ENCODE measurements at regions not wholly inside any gene's neighbourhood (a gene's known extent, or its start where the extent isn't known, plus 50 kb on each side); places are given as distances from the start of the nearest gene placed in this dataset.

GRCh38 chr5:18000744-18001143, 366.5 kb downstream of the TAF11L14 start:
- Histone ChIP-seq H2AFZ (ENCODE audit: insufficient read depth, low read depth, low read length, poor library complexity, severe bottlenecking) (no peak overlapping the region), H3K4me2 (replicated peaks; ENCODE audit: extremely low read depth, low read length, poor library complexity, severe bottlenecking) (no peak overlapping the region), H3K9me3 (replicated peaks in 1 of 2; ENCODE audit: control insufficient read depth in 1 of 2, insufficient read depth in 1 of 2, low read length in 2 of 2) (no peaks in the 10 kb centered on the region), H3K4me1 (ENCODE audit: control insufficient read depth in 1 of 2, insufficient read depth in 2 of 2, low read length in 2 of 2) (no peaks in the 10 kb centered on the region), H3K4me3 (replicated peaks in 1 of 3; ENCODE audit: low read depth in 2 of 3, low read length in 3 of 3) (no peak overlapping the region), H3K79me2 (ENCODE audit: insufficient read depth, low read length) (no peaks in the 10 kb centered on the region), H4K20me1 (ENCODE audit: insufficient read depth, low read length) (no peaks in the 10 kb centered on the region), H3K9ac (ENCODE audit: insufficient read depth, low read length, poor library complexity, severe bottlenecking) (no peak overlapping the region), H3K36me3 (replicated peaks in 1 of 2; ENCODE audit: control insufficient read depth in 1 of 2, insufficient read depth in 2 of 2, low read length in 2 of 2) (no peaks in the 10 kb centered on the region), H3K27ac (ENCODE audit: low read depth in 1 of 2, low read length in 2 of 2) (no peak overlapping the region), H3K27me3 (ENCODE audit: control insufficient read depth in 2 of 2, insufficient read depth in 2 of 2, low read length in 2 of 2) (no peaks in the 10 kb centered on the region)
- intact Hi-C loops (cut with micrococcal nuclease): no loop called here
- DNase-seq: no peak
- peaks cover 3 to 9% (median 6%) of the 10 kb centered on the region in 7 donors for H3K9me3 Mint-ChIP-seq
- no peaks in the 10 kb centered on the region for H3K36me3 Mint-ChIP-seq
- no peak overlapping the region for H3K4me3 Mint-ChIP-seq
- TF ChIP-seq CTCF (IDR thresholded peaks at IDR 0.05): no peak
- H3K4me1 Mint-ChIP-seq: peaks cover 2% of the 10 kb centered on the region
- peaks cover 0 to 3% (median 1%) of the 10 kb centered on the region in 3 donors for H3K27me3 Mint-ChIP-seq (ENCODE audit: low read depth in 3 of 3)
- WGBS (ENCODE audit: insufficient coverage): 0% methylated on average over 1 of the region's 4 CpGs
- no peak overlapping the region for H3K27ac Mint-ChIP-seq

GRCh38 chr5:18003312-18003711, 369.1 kb downstream of the TAF11L14 start:
- Histone ChIP-seq H3K9me3 (replicated peaks in 1 of 2; ENCODE audit: control insufficient read depth in 1 of 2, insufficient read depth in 1 of 2, low read length in 2 of 2) (peaks cover 0 to 8% of the 10 kb centered on the region in 2 donors), H3K27me3 (ENCODE audit: control insufficient read depth in 2 of 2, insufficient read depth in 2 of 2, low read length in 2 of 2) (no peaks in the 10 kb centered on the region), H3K27ac (ENCODE audit: low read depth in 1 of 2, low read length in 2 of 2) (no peak overlapping the region), H3K4me3 (replicated peaks in 1 of 3; ENCODE audit: low read depth in 2 of 3, low read length in 3 of 3) (no peak overlapping the region), H3K9ac (ENCODE audit: insufficient read depth, low read length, poor library complexity, severe bottlenecking) (no peak overlapping the region), H3K4me1 (ENCODE audit: control insufficient read depth in 1 of 2, insufficient read depth in 2 of 2, low read length in 2 of 2) (no peaks in the 10 kb centered on the region), H2AFZ (ENCODE audit: insufficient read depth, low read depth, low read length, poor library complexity, severe bottlenecking) (no peak overlapping the region), H3K36me3 (replicated peaks in 1 of 2; ENCODE audit: control insufficient read depth in 1 of 2, insufficient read depth in 2 of 2, low read length in 2 of 2) (no peaks in the 10 kb centered on the region), H3K4me2 (replicated peaks; ENCODE audit: extremely low read depth, low read length, poor library complexity, severe bottlenecking) (no peak overlapping the region), H4K20me1 (ENCODE audit: insufficient read depth, low read length) (no peaks in the 10 kb centered on the region), H3K79me2 (ENCODE audit: insufficient read depth, low read length) (no peaks in the 10 kb centered on the region)
- TF ChIP-seq CTCF (IDR thresholded peaks at IDR 0.05): no peak
- Mint-ChIP-seq H3K36me3 (no peaks in the 10 kb centered on the region), H3K4me1 (peaks cover 2% of the 10 kb centered on the region), H3K9me3 (peaks cover 3 to 16% (median 8%) of the 10 kb centered on the region in 7 donors), H3K27me3 (ENCODE audit: low read depth in 3 of 3) (peaks cover 0 to 3% (median 1%) of the 10 kb centered on the region in 3 donors), H3K27ac (no peak overlapping the region), H3K4me3 (no peak overlapping the region)
- DNase-seq: no peak
- intact Hi-C loops (cut with micrococcal nuclease): no loop called here

All from CD14-positive monocyte (primary cell).